ENCODE measurements at regions not wholly inside any gene's neighbourhood (a gene's known extent, or its start where the extent isn't known, plus 50 kb on each side); places are given as distances from the start of the nearest gene placed in this dataset.
"Not testable (repeated sequence)": the region's sequence is repeated elsewhere in the genome, so short reads cannot be mapped to it uniquely, and the experiment has no call there.

DNA sequence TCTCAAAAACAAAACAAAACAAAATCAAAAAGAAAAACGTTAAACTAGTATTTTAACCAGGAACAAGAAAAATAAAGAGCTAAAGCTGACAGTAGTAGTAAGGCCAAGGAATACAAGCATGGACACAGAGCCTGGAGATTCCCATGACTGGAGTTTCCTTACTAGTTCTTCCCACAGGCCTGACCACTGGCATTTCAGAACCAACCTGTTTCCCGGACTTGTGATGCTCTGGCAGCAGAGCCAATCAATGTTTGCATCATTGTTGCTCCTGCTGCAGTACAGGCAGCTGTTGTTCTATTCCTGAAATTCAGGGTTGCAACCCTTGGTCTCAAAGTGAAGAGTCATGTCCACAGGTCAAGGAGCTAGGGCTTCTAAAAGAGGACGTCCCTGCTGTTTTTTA, 111.3 kb upstream of the WARS2 start:
- WGBS (ENCODE audit: insufficient coverage, low lambda C conversion rate) = 60% methylated on average over 1 of the region's 3 CpGs
- no peak overlapping the region for H3K4me3 ChIP-seq (ENCODE audit: low read length)
- no peak for DNase-seq

DNA sequence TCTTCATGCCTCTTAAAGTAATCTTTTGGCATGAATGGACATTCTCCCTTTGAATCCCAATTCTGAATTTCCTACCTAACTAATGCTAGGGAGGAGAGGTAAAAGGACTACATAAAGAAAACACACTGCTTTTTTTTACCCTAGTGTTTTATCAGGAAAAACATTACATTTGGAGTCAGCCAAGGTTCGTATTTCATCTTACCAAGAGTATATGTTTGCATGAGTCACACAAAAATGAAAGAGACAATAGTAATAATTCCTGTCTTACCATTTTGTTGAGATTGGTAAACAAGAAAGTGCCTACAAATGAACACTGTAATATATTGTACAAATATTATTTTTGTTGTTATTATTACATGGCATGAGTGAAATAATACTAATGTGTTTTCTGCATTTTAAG, 112.9 kb upstream of the WARS2 start:
- no peak for DNase-seq
- Histone ChIP-seq H3K36me3 (ENCODE audit: control insufficient read depth, insufficient read depth, low read length) (no peaks in the 10 kb centered on the region), H3K27me3 (ENCODE audit: control insufficient read depth, insufficient read depth, low read length) (no peaks in the 10 kb centered on the region), H3K9me3 (ENCODE audit: control insufficient read depth, low read depth, low read length) (no peaks in the 10 kb centered on the region), H3K4me3 (ENCODE audit: low read length) (no peak overlapping the region), H3K4me1 (ENCODE audit: control insufficient read depth, insufficient read depth, low read length) (no peaks in the 10 kb centered on the region), H3K27ac (ENCODE audit: low read length) (no peak overlapping the region)
- no CpG with 5 or more reads among the region's 1 CpG for WGBS (ENCODE audit: insufficient coverage, low lambda C conversion rate)

More for the DNA sequence above, 111.3 kb upstream of the WARS2 start:
- H3K36me3 ChIP-seq (ENCODE audit: control insufficient read depth, insufficient read depth, low read length) = no peaks in the 10 kb centered on the region
- no peaks in the 10 kb centered on the region for H3K9me3 ChIP-seq (ENCODE audit: control insufficient read depth, low read depth, low read length)
- no peaks in the 10 kb centered on the region for H3K27me3 ChIP-seq (ENCODE audit: control insufficient read depth, insufficient read depth, low read length)
- no peaks in the 10 kb centered on the region for H3K4me1 ChIP-seq (ENCODE audit: control insufficient read depth, insufficient read depth, low read length)
- H3K27ac ChIP-seq (ENCODE audit: low read length) = no peak overlapping the region

DNA sequence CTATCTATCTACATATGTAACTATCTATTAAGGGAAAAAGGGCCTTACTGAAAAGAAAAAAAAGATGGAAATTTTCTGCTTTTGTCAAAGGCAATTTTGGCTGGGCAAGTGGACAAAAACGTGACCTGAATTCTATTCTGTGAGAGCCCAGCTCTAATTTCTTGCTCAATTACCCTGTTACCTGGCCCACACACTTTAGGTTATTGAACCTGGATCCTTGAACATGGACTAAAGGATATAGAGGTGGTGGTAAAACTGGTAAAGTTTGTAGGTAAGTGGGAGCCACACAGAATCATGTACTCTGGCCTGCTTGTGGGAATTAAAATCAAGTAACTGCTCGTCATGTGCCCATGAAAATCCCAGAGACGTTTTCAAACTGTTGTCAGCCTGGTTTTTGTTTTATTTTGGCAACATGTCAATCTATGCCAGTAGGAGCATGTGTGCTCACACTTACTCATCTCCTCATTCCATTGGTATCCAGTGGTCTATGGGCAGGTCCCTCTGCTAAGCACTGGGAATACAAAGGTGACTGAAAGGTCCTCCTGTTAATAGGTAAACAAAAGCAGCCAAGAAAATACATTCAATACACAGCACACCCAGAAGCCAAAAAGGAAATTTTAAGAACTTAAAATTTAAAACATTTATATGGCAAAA, 113.7 kb upstream of the WARS2 start:
- Histone ChIP-seq H3K27ac (ENCODE audit: low read length) (no peak overlapping the region), H3K4me3 (ENCODE audit: low read length) (no peak overlapping the region), H3K27me3 (ENCODE audit: control insufficient read depth, insufficient read depth, low read length) (no peaks in the 10 kb centered on the region), H3K4me1 (ENCODE audit: control insufficient read depth, insufficient read depth, low read length) (no peaks in the 10 kb centered on the region), H3K36me3 (ENCODE audit: control insufficient read depth, insufficient read depth, low read length) (no peaks in the 10 kb centered on the region), H3K9me3 (ENCODE audit: control insufficient read depth, low read depth, low read length) (no peaks in the 10 kb centered on the region)
- DNase-seq = no peak
- 77% methylated on average over 2 of the region's 3 CpGs for WGBS (ENCODE audit: insufficient coverage, low lambda C conversion rate)

DNA sequence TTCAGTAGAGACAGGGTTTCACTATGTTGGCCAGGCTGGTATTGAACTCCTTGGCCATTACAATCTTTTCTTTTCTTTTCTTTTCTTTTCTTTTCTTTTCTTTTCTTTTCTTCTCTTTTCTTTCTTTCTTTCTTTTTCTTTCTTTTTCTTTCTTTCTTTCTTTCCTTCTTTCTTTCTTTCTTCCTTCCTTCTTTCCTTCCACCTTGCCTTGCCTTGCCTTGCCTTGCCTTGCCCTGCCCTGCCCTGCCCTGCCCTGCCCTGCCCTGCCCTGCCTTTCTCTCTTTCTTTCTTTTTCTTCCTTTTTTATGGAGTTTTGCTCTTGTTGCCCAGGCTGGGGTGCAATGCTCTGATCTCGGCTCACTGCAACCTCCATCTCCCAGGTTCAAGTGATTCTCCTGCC, 112.5 kb upstream of the HAO2 start:
- H3K27me3 ChIP-seq (ENCODE audit: control insufficient read depth, insufficient read depth, low read length); H3K36me3 ChIP-seq (ENCODE audit: control insufficient read depth, insufficient read depth, low read length); H3K4me1 ChIP-seq (ENCODE audit: control insufficient read depth, insufficient read depth, low read length); H3K4me3 ChIP-seq (ENCODE audit: low read length); DNase-seq; H3K9me3 ChIP-seq (ENCODE audit: control insufficient read depth, low read depth, low read length); H3K27ac ChIP-seq (ENCODE audit: low read length): not testable (repeated sequence)
- 80% methylated on average over 1 of the region's 1 CpG for WGBS (ENCODE audit: insufficient coverage, low lambda C conversion rate)

DNA sequence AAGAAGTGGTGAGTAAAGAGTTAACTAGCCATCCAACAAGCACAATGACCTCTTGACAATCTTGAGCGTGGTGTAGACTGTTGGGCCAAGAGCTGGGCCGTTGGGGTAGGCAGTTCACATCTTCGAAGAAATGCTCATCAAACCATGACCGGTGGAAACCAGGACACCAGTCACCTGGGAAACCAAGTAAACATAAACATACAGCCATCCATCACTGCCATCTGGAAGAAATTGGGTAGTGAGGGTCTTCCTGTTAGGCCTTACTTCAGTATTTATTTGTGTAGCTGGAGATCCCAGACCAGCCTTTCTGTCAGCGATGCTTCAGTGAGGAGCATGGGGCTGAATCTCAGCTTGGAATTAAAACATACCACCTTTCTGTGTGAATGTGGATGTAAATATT, 108.1 kb upstream of the HAO2 start:
- no peaks in the 10 kb centered on the region for H3K9me3 ChIP-seq (ENCODE audit: control insufficient read depth, low read depth, low read length)
- DNase-seq = no peak
- H3K36me3 ChIP-seq (ENCODE audit: control insufficient read depth, insufficient read depth, low read length) = no peaks in the 10 kb centered on the region
- no peaks in the 10 kb centered on the region for H3K27me3 ChIP-seq (ENCODE audit: control insufficient read depth, insufficient read depth, low read length)
- WGBS (ENCODE audit: insufficient coverage, low lambda C conversion rate) = no CpG with 5 or more reads among the region's 5 CpGs
- no peaks in the 10 kb centered on the region for H3K4me1 ChIP-seq (ENCODE audit: control insufficient read depth, insufficient read depth, low read length)
- H3K27ac ChIP-seq (ENCODE audit: low read length) = no peak overlapping the region
- H3K4me3 ChIP-seq (ENCODE audit: low read length) = no peak overlapping the region

DNA sequence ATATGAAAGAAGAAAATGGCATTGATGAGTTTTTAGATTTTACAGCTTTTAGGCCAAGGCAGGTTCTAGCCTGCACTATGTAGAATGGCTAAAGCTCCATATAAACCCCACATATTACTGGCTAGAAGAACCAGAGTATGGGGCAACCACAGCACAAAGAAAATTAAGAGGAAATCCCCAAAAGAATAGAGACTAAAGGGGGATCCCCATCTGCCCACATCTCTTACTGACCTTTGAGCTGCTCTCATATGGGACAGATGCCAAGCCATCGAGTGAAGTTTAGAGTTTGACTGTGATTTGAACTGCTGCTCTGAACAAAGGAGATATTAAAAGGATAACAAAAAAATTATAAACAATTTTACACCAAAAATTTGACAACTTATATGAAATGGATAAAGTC, 102.2 kb upstream of the HAO2 start:
- Histone ChIP-seq H3K4me1 (ENCODE audit: control insufficient read depth, insufficient read depth, low read length) (no peaks in the 10 kb centered on the region), H3K9me3 (ENCODE audit: control insufficient read depth, low read depth, low read length) (no peaks in the 10 kb centered on the region), H3K4me3 (ENCODE audit: low read length) (no peak overlapping the region), H3K27me3 (ENCODE audit: control insufficient read depth, insufficient read depth, low read length) (no peaks in the 10 kb centered on the region), H3K27ac (ENCODE audit: low read length) (no peak overlapping the region), H3K36me3 (ENCODE audit: control insufficient read depth, insufficient read depth, low read length) (no peaks in the 10 kb centered on the region)
- no peak for DNase-seq
- WGBS (ENCODE audit: insufficient coverage, low lambda C conversion rate) = no CpG with 5 or more reads among the region's 1 CpG

DNA sequence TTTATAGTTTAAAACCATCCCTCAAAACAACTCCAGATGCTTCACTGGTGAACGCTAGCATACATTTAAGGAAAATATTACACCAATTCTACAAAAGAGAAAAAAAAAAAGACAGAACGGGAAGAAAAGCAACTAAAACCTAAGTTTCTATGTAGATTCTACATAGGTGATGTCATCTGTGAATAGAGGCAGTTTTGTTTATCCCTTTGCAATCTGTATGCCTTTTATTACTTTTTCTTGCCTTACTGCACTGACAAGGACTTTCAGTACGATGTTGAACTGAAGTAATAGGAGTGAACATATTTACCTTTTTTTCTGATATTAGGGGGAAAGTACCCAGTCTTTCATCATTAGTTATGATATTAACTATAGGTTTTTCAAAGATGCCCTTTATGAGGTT, 101.7 kb upstream of the HAO2 start:
- Histone ChIP-seq H3K36me3 (ENCODE audit: control insufficient read depth, insufficient read depth, low read length) (no peaks in the 10 kb centered on the region), H3K27me3 (ENCODE audit: control insufficient read depth, insufficient read depth, low read length) (no peaks in the 10 kb centered on the region)
- no CpG with 5 or more reads among the region's 3 CpGs for WGBS (ENCODE audit: insufficient coverage, low lambda C conversion rate)

DNA sequence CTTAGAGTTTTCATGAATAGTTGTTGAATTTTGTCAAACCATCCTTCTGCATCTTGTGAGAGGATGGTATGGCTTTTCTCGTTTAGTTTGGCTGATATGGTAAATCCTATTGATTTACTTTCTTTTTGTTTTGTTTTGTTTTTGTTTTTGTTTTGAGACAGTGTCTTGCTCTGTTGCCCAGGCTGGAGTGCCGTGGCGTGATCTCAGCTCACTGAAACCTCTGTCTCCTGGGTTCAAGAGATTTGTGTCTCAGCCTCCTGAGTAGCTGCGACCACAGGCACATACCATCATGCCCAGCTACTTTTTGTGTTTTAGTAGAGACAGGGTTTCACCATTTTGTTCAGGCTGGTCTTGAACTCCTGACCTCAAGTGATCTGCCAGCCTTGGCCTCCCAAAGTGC, 101.3 kb upstream of the HAO2 start:
- not testable (repeated sequence) for H3K4me3 ChIP-seq (ENCODE audit: low read length); H3K27ac ChIP-seq (ENCODE audit: low read length); H3K9me3 ChIP-seq (ENCODE audit: control insufficient read depth, low read depth, low read length); H3K36me3 ChIP-seq (ENCODE audit: control insufficient read depth, insufficient read depth, low read length); DNase-seq; H3K27me3 ChIP-seq (ENCODE audit: control insufficient read depth, insufficient read depth, low read length); H3K4me1 ChIP-seq (ENCODE audit: control insufficient read depth, insufficient read depth, low read length)
- WGBS (ENCODE audit: insufficient coverage, low lambda C conversion rate) = 83% methylated on average over 1 of the region's 4 CpGs

More for the DNA sequence above, 101.7 kb upstream of the HAO2 start:
- Histone ChIP-seq H3K4me1 (ENCODE audit: control insufficient read depth, insufficient read depth, low read length) (no peaks in the 10 kb centered on the region), H3K9me3 (ENCODE audit: control insufficient read depth, low read depth, low read length) (no peaks in the 10 kb centered on the region), H3K27ac (ENCODE audit: low read length) (no peak overlapping the region), H3K4me3 (ENCODE audit: low read length) (no peak overlapping the region)
- DNase-seq = no peak

DNA sequence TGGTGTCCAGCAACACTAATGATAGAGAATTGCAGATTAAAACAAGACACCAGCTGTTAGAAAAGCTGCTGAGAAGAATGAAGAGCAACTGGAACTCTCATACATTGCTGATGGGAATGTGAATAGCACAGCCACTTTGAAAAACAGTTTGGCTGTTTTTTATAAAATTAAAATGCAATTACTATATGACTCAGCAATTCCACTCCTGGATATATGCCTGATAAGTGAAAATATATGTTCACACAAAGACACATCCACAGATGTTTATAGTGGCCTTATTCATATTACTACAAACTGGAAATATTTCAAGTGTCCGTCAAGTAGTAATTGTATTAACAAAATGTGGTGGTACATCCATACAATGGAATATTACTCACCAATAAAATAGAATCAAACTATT, 99.7 kb upstream of the HAO2 start:
- no peak overlapping the region for H3K4me3 ChIP-seq (ENCODE audit: low read length)
- WGBS (ENCODE audit: insufficient coverage, low lambda C conversion rate) = no CpG with 5 or more reads among the region's 1 CpG
- no peak for DNase-seq
- H3K27me3 ChIP-seq (ENCODE audit: control insufficient read depth, insufficient read depth, low read length) = no peaks in the 10 kb centered on the region
- no peaks in the 10 kb centered on the region for H3K9me3 ChIP-seq (ENCODE audit: control insufficient read depth, low read depth, low read length)
- H3K36me3 ChIP-seq (ENCODE audit: control insufficient read depth, insufficient read depth, low read length) = no peaks in the 10 kb centered on the region
- no peak overlapping the region for H3K27ac ChIP-seq (ENCODE audit: low read length)
- H3K4me1 ChIP-seq (ENCODE audit: control insufficient read depth, insufficient read depth, low read length) = no peaks in the 10 kb centered on the region

DNA sequence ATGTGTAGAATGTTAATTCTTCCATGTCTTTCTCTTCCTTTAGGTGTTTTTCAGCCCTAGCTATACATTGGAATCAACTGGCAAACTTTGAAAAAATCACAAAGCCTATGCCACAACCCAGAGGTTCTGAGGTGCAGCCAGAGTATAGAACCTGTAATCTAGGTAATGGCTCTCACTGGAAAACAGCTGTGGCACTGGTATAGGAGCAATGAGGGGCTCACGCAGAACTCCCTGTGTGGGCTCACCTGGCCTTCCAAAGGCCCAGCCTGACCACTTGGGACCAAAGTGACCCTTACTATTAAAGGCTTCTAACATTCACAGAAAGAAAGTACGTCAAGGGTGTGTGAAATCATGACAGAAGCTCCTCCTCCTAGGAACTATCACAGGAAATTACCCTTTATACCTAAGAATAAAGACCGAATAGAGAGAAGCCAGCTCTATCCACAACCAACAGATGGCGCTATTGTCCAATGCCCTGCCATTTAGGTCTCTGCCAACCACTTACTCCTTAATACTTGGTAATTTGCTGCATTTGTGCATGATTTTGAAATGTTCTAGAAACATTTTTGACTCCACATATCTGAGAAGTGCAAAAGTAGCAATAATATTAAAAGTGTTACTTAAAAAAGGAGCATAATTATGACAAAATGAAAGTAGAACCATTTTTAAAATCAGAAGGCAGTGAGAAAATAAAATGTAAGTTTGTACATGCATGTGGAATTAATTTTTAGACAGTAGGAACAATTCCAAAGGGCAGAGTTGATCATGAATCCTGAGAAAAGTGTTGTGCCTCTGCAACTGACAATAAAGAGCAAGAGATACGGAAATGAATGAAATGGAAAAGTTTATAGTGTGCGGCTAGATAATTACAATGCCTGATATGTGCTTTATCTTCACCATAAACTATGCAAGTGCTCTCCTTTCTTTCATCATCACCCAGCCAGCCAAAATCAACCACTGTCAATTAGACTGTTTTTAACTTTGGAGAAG, 93.1 kb upstream of the HAO2 start:
- no peaks in the 10 kb centered on the region for H3K27me3 ChIP-seq (ENCODE audit: control insufficient read depth, insufficient read depth, low read length)
- no peaks in the 10 kb centered on the region for H3K36me3 ChIP-seq (ENCODE audit: control insufficient read depth, insufficient read depth, low read length)
- 67% methylated on average over 1 of the region's 6 CpGs for WGBS (ENCODE audit: insufficient coverage, low lambda C conversion rate)
- H3K9me3 ChIP-seq (ENCODE audit: control insufficient read depth, low read depth, low read length) = no peaks in the 10 kb centered on the region
- H3K27ac ChIP-seq (ENCODE audit: low read length) = no peak overlapping the region
- no peak overlapping the region for H3K4me3 ChIP-seq (ENCODE audit: low read length)
- no peaks in the 10 kb centered on the region for H3K4me1 ChIP-seq (ENCODE audit: control insufficient read depth, insufficient read depth, low read length)
- DNase-seq = peak in 1 of 2 donors; percentile 25

All from large intestine (tissue), 3 donors.